ENCODE measurements at regions not wholly inside any gene's neighbourhood (a gene's known extent, or its start where the extent isn't known, plus 50 kb on each side); places are given as distances from the start of the nearest gene placed in this dataset.
"Not testable (repeated sequence)": the region's sequence is repeated elsewhere in the genome, so short reads cannot be mapped to it uniquely, and the experiment has no call there.

DNA sequence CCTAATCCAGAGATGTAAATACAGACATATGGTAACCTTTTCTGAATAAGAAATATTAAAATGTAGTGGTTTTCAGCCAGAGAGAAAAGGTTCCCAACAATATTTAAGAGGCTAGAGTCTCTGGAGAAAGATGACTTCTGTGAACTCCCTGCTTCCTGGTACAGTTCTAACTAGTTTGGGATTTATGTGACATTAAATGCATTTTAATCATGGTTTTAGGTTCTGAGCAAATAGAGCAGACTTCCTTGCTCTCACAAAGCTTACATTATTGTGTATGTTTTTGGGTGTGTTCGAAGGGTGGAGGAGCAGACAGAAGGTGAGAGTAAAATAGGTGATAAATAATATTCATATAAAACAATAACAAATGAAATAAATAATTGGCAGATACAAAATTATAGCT lies 250.1 kb upstream of the LUZP2 start:
- DNase-seq (ENCODE audit: low read depth) = no peak
- TF ChIP-seq, protein P1, sequence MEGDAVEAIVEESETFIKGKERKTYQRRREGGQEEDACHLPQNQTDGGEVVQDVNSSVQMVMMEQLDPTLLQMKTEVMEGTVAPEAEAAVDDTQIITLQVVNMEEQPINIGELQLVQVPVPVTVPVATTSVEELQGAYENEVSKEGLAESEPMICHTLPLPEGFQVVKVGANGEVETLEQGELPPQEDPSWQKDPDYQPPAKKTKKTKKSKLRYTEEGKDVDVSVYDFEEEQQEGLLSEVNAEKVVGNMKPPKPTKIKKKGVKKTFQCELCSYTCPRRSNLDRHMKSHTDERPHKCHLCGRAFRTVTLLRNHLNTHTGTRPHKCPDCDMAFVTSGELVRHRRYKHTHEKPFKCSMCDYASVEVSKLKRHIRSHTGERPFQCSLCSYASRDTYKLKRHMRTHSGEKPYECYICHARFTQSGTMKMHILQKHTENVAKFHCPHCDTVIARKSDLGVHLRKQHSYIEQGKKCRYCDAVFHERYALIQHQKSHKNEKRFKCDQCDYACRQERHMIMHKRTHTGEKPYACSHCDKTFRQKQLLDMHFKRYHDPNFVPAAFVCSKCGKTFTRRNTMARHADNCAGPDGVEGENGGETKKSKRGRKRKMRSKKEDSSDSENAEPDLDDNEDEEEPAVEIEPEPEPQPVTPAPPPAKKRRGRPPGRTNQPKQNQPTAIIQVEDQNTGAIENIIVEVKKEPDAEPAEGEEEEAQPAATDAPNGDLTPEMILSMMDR (conservative IDR thresholded peaks at IDR 0.05; ENCODE audit: control insufficient read depth, insufficient read depth, low read depth, low read length) = no peak
- H3K4me3 ChIP-seq (ENCODE audit: control insufficient read depth, low read depth, low read length) = no peak overlapping the region

DNA sequence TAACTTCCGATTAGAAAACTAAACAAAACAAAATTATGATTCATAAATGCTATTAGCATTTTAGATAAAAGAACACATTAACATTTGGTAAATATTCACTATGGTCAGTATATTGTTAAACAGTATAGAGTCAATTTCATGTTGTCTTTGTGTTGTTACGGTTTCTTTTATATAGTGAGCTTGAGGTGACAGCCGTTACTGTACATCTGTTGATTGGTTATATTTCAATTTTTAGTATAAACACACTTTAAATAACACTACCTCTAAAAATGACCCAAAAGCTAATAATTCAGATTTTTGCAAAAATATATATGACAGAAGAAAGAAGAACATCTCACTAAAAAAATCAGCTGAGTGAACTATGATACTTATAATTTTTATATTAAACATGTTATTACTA lies 249.0 kb upstream of the LUZP2 start:
- no peak for DNase-seq (ENCODE audit: low read depth)
- TF ChIP-seq, protein P1 (conservative IDR thresholded peaks at IDR 0.05; ENCODE audit: control insufficient read depth, insufficient read depth, low read depth, low read length) = no peak

DNA sequence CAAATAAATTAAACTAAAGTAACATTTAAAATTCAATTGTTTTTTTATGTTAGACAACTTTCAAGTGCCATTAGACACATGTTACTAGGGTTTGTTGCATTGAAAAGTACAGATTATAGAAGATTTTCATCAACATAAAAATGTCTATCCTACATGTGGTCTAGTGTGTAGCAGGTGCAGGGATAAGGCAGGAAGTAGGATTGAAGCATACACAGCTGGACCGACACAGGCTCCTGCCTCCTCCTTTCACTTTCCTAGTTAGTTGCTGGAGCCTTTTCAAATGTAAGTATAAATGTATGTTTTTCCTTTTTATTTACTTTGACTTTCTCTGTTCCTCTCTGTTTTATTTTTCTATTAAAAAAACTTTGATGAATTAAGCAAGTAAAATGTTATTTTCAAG lies 246.9 kb upstream of the LUZP2 start:
- no peak overlapping the region for H3K4me3 ChIP-seq (ENCODE audit: control insufficient read depth, low read depth, low read length)
- no peak for DNase-seq (ENCODE audit: low read depth)
- TF ChIP-seq, protein P1 (conservative IDR thresholded peaks at IDR 0.05; ENCODE audit: control insufficient read depth, insufficient read depth, low read depth, low read length) = no peak

More for the DNA sequence above, 249.0 kb upstream of the LUZP2 start:
- no peak overlapping the region for H3K4me3 ChIP-seq (ENCODE audit: control insufficient read depth, low read depth, low read length)

DNA sequence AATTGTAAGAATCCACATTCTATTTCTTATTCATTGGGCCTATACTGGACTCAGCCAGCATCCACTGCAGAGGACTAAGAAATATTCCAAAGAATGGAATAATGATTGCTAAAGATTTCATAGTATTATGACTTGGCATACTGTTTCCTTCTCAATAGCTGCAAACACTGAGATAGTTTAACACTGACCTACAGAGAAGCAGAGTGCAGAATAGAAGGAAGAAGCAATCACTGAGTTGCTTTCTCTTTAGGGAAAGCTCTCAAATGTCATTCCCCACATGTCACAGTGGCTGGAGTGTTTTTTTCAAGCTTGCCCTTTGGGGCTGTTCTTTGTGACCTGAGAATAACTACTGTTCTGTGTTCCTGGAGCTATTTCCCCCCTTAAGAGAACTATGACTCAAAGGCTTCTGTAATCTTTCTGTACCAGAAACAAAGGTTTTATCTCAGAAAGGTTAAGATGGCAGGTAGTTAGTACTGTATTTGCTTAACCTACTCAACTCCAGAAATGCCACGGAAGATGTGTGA lies 243.6 kb upstream of the LUZP2 start:
- DNase-seq (ENCODE audit: low read depth) = no peak
- H3K4me3 ChIP-seq (ENCODE audit: control insufficient read depth, low read depth, low read length) = no peak overlapping the region
- TF ChIP-seq, protein P1 (conservative IDR thresholded peaks at IDR 0.05; ENCODE audit: control insufficient read depth, insufficient read depth, low read depth, low read length) = no peak

DNA sequence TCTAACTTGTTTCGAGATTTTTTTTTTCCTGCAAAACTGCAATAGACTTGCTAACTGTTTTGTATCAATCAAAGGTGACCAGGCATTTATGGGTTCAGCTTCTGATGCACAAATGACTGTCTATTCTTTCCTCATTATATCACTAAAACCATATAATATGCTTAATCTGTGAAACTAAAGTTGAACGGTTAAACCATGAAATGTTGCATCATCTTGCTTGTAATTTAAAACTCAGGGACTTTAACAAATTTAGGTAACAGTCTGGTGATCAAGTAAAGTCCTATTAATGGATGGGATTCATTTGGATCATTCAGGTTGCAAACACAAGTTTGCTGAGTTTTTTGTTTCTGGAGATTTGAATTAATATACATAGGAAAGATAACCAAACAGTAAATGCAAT lies 232.0 kb upstream of the LUZP2 start:
- H3K4me3 ChIP-seq (ENCODE audit: control insufficient read depth, low read depth, low read length) = no peak overlapping the region

DNA sequence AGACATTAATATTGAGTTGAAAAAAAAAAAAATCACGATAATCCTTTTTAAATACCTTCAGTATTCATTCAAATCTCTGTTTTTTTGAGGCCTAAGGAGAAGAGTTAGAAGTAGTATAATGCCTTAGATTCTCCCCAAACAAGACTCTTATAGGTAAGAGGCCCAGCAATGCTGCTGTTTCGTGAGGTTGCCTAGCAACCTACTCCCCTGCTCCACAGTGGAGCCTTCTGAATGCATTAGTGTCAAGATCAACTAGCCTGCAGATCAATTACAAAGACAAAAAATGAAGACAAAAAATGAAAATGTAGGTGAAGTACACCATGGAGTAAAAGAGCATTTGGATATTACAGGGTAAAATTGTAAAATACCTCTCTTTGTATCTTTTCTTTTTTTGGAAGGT lies 229.8 kb upstream of the LUZP2 start:
- no peak overlapping the region for H3K4me3 ChIP-seq (ENCODE audit: control insufficient read depth, low read depth, low read length)
- no peak for DNase-seq (ENCODE audit: low read depth)
- TF ChIP-seq, protein P1 (conservative IDR thresholded peaks at IDR 0.05; ENCODE audit: control insufficient read depth, insufficient read depth, low read depth, low read length) = no peak

More for the DNA sequence above, 232.0 kb upstream of the LUZP2 start:
- TF ChIP-seq, protein P1 (conservative IDR thresholded peaks at IDR 0.05; ENCODE audit: control insufficient read depth, insufficient read depth, low read depth, low read length) = no peak
- DNase-seq (ENCODE audit: low read depth) = no peak

DNA sequence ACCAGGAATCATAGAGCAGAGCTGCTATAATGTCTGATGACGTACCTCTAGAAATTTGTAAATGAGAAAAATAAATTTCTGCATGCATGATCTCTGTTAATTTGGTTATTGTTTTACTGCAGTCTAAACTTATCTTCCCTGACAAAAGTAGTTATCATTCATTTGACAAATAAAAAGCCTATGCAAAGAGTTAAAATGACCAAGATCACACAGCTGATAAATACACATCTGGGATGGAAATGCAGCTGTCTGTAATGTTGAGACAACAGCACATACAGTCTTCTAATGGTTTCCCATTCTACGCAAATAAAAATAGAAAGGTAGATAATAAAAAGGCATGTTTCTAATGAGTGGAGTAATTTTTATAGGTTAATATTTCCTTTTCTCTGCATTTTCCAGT lies 225.1 kb upstream of the LUZP2 start:
- no peak overlapping the region for H3K4me3 ChIP-seq (ENCODE audit: control insufficient read depth, low read depth, low read length)
- TF ChIP-seq, protein P1 (conservative IDR thresholded peaks at IDR 0.05; ENCODE audit: control insufficient read depth, insufficient read depth, low read depth, low read length) = no peak
- no peak for DNase-seq (ENCODE audit: low read depth)

DNA sequence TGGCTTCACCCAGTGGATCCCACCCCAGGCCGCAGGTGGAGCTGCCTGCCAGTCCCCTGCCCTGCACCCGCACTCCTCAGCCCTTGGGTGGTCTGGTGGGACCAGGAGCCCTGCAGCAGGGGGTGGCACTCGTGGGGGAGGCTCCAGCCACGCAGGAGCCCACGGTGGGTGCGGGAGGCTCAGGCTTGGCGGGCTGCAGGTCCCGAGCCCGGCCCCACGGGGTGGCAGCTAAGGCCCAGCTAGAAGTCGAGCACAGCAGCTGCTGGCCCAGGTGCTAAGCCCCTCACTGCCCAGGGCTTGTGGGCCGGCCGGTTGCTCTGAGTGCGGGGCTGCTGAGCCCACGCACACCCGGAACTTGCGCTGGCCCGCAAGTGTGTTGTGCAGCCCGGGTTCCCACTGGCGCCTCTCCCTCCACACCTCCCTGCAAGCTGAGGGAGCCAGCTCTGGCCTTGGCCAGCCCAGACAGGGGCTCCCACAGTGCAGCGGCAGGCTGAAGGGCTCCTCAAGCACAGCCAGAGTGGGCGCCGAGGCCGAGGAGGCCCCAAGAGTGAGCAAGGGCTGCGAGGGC lies 222.6 kb upstream of the LUZP2 start:
- DNase-seq (ENCODE audit: low read depth); H3K4me3 ChIP-seq (ENCODE audit: control insufficient read depth, low read depth, low read length): not testable (repeated sequence)
